Keratinocyte (primary cell): ENCODE measurements at regions not wholly inside any gene's neighbourhood (a gene's known extent, or its start where the extent isn't known, plus 50 kb on each side); places are given as distances from the start of the nearest gene placed in this dataset.

ENCODE experiments used
- DNase-seq: peaks from one replicate; pipeline ENCODE4 v3.0.0-alpha.2; 2011; ENCODE audit warnings: low read depth, missing footprints, low spot score
- FAIRE-seq: peaks from 2 replicates; lab custom pipeline; 2011; peaks lifted over from hg19 to GRCh38; lab: Jason Lieb, UNC
- H2AFZ ChIP-seq: 2 replicates; pipeline ENCODE4 v1.6.0; 2012; ENCODE audit warnings: low read length, control low read depth, inconsistent platforms; ENCODE audit not compliant: control insufficient read depth
- H3K27ac ChIP-seq: 2 replicates; pipeline ENCODE4 v1.5.1; 2011; ENCODE audit warnings: low read length; ENCODE audit not compliant: control insufficient read depth, insufficient read depth
- H3K27me3 ChIP-seq: 3 replicates; pipeline ENCODE4 v1.6.0; 2011; ENCODE audit warnings: low read length; ENCODE audit not compliant: control insufficient read depth, insufficient read depth; ENCODE audit errors: extremely low read depth
- H3K36me3 ChIP-seq, 2 experiments: 2 replicates in 1 of 2; 3 replicates in 1 of 2; pipeline ENCODE4 v1.5.1; 2011; ENCODE audit warnings: low read length in 2 of 2, mild to moderate bottlenecking in 1 of 2; ENCODE audit not compliant: control insufficient read depth in 2 of 2, insufficient read depth in 2 of 2; ENCODE audit errors: extremely low read depth in 1 of 2
- H3K4me1 ChIP-seq: 3 replicates; pipeline ENCODE4 v1.5.1; 2011; ENCODE audit warnings: low read length; ENCODE audit not compliant: control insufficient read depth, insufficient read depth; ENCODE audit errors: extremely low read depth
- H3K4me2 ChIP-seq: 3 replicates; pipeline ENCODE4 v1.6.0; 2011; ENCODE audit warnings: low read depth, low read length; ENCODE audit not compliant: control insufficient read depth, insufficient read depth; ENCODE audit errors: extremely low read depth
- H3K4me3 ChIP-seq, 3 experiments: fragments of 200-600 bp in 1 of 3; sonication (generic) in 1 of 3; 2 replicates in 2 of 3; 3 replicates in 1 of 3; pipeline ENCODE4 v1.5.1; 2011 to 2016; ENCODE audit warnings: low read length in 3 of 3, mild to moderate bottlenecking in 3 of 3, control low read depth in 2 of 3, inconsistent platforms in 1 of 3, low read depth in 1 of 3, mixed read lengths in 1 of 3, mixed run types in 1 of 3, moderate library complexity in 1 of 3; ENCODE audit not compliant: control insufficient read depth in 2 of 3, insufficient read depth in 2 of 3; ENCODE audit errors: extremely low read depth in 1 of 3
- H3K79me2 ChIP-seq: 2 replicates; pipeline ENCODE4 v1.6.0; 2012; ENCODE audit warnings: low read length; ENCODE audit not compliant: control insufficient read depth, insufficient read depth
- H3K9ac ChIP-seq: 3 replicates; pipeline ENCODE4 v1.6.0; 2011; ENCODE audit warnings: low read length; ENCODE audit not compliant: control insufficient read depth, insufficient read depth; ENCODE audit errors: extremely low read depth
- H3K9me1 ChIP-seq: 3 replicates; pipeline ENCODE4 v1.6.0; 2011; ENCODE audit warnings: low read length; ENCODE audit not compliant: control insufficient read depth, insufficient read depth; ENCODE audit errors: extremely low read depth
- H3K9me3 ChIP-seq: 2 replicates; pipeline ENCODE4 v1.5.1; 2012; ENCODE audit warnings: low read depth, low read length; ENCODE audit not compliant: control insufficient read depth
- H4K20me1 ChIP-seq: 3 replicates; pipeline ENCODE4 v1.6.0; 2011; ENCODE audit warnings: low read length; ENCODE audit not compliant: control insufficient read depth, insufficient read depth; ENCODE audit errors: extremely low read depth
- EZH2 ChIP-seq: IDR thresholded peaks from one replicate; pipeline ENCODE4 v1.6.1; 2012; ENCODE audit warnings: inconsistent platforms, mild to moderate bottlenecking, low read length, moderate library complexity
- dilution Hi-C: fragments of 300-500 bp; cut with MboI; formaldehyde crosslinking; loops from one replicate; pipeline ENCODE4 v1.7.0; 2020; ENCODE audit warnings: low sequenced_read_pairs; ENCODE audit not compliant: extremely low pct_ligation_motif_present
- TF ChIP-seq, protein P1 (sequence below), 3 experiments: IDR thresholded peaks in 1 of 3; conservative IDR thresholded peaks in 1 of 3; optimal IDR thresholded peaks in 1 of 3; 2 replicates in 2 of 3; 3 replicates in 1 of 3; pipeline versions ENCODE3 to v1.5.1; 2011; ENCODE audit warnings: low read length in 3 of 3, mild to moderate bottlenecking in 3 of 3, moderate library complexity in 2 of 3, control low read depth in 1 of 3, inconsistent platforms in 1 of 3; ENCODE audit not compliant: insufficient read depth in 2 of 3; ENCODE audit errors: extremely low read depth in 1 of 3

DNA sequence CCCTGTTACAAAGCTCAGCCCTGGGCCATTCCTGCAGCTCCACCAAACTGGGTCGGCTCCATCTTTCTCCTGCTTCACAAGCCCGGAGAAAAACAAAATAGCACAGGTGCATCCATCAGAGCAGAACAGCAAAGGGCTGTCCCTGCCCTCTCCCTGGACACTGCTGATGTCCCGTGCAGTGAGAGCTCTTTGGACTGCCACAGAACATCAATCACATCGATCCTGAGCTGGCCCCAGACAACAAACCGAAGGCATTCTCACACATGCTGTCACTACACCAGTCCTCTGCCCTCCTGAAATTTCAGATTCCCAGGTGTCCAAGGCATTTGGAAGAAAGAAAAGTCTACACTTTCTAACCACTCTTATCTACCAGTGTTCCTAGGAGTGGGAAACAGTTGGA is 427.1 kb upstream of the ZMIZ1 start:
- H3K9me1 ChIP-seq = no peaks in the 10 kb centered on the region
- no peaks in the 10 kb centered on the region for H3K79me2 ChIP-seq
- no peaks in the 10 kb centered on the region for H4K20me1 ChIP-seq
- H3K9ac ChIP-seq = no peak overlapping the region
- no peaks in the 10 kb centered on the region for H3K36me3 ChIP-seq
- FAIRE-seq = no peak
- H3K4me3 ChIP-seq = no peak overlapping the region
- no peak overlapping the region for H3K4me2 ChIP-seq
- no peaks in the 10 kb centered on the region for H3K4me1 ChIP-seq
- no peak overlapping the region for H3K27ac ChIP-seq
- no peak for DNase-seq
- TF ChIP-seq EZH2 = no peak
- dilution Hi-C loops = no loop called here
- H2AFZ ChIP-seq = no peak overlapping the region
- no peaks in the 10 kb centered on the region for H3K9me3 ChIP-seq
- peaks cover 8% of the 10 kb centered on the region for H3K27me3 ChIP-seq

DNA sequence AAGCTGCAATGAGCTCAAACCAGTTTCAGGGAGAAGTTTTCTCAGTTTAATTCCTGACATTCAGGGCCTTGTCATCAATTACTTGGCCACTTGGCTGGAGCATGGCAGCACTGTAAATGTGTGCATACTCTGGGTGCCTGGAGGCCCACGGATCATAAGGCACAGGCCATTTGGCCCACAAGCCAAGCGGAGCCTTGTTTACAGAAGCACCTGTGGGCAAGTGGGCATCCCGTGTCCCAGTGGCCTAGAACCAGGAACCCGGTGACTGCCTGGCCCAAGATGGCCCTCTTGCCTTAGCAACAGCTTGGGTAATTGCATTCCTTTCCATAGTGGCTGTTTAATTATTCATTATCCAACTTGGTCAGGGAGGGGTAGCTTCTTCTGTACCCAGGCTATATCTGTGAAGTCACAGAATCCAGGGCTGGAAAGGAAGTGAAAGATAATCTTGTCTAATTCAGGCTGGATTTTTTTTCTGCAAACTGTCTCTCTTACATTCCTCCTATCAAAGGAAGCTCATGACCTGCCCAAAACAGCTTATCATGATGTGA is 426.4 kb upstream of the ZMIZ1 start:
- Histone ChIP-seq H3K4me3 (no peak overlapping the region), H3K79me2 (no peaks in the 10 kb centered on the region), H3K27ac (no peak overlapping the region), H3K9me3 (no peaks in the 10 kb centered on the region), H3K4me1 (no peaks in the 10 kb centered on the region), H3K36me3 (no peaks in the 10 kb centered on the region), H4K20me1 (no peaks in the 10 kb centered on the region), H3K27me3 (peaks cover 8% of the 10 kb centered on the region), H3K9me1 (no peaks in the 10 kb centered on the region), H2AFZ (no peak overlapping the region), H3K9ac (no peak overlapping the region), H3K4me2 (no peak overlapping the region)
- dilution Hi-C loops = no loop called here
- FAIRE-seq (no peak), DNase-seq (no peak)
- TF ChIP-seq EZH2 = no peak
- TF ChIP-seq, protein P1, sequence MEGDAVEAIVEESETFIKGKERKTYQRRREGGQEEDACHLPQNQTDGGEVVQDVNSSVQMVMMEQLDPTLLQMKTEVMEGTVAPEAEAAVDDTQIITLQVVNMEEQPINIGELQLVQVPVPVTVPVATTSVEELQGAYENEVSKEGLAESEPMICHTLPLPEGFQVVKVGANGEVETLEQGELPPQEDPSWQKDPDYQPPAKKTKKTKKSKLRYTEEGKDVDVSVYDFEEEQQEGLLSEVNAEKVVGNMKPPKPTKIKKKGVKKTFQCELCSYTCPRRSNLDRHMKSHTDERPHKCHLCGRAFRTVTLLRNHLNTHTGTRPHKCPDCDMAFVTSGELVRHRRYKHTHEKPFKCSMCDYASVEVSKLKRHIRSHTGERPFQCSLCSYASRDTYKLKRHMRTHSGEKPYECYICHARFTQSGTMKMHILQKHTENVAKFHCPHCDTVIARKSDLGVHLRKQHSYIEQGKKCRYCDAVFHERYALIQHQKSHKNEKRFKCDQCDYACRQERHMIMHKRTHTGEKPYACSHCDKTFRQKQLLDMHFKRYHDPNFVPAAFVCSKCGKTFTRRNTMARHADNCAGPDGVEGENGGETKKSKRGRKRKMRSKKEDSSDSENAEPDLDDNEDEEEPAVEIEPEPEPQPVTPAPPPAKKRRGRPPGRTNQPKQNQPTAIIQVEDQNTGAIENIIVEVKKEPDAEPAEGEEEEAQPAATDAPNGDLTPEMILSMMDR (optimal IDR thresholded peaks at IDR 0.05 in 1 of 3, IDR thresholded peaks at IDR 0.05 in 1 of 3, conservative IDR thresholded peaks at IDR 0.05 in 1 of 3; ENCODE audit: extremely low read depth in 1 of 3, insufficient read depth in 2 of 3, low read length in 3 of 3) = no peak

DNA sequence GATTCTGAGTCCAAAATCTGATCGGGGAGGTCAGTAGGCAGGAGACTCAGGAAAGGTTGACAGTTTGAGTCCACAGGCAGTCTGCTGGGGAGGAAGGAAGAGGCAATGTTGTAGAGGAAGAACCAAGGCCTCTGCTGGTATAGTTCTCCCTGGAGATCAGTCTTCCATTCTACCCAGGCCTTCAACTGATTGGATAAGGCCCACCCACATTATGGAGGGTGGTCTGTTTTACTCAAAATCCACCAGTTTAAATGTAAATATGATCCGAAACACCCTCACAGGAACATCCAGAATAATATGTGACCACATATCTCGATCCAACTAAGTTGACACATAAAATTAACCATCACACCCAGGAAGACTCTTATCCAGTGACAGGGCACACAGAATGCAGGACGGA is 425.3 kb upstream of the ZMIZ1 start:
- FAIRE-seq = no peak
- H3K36me3 ChIP-seq = no peaks in the 10 kb centered on the region
- H3K27ac ChIP-seq = no peak overlapping the region
- no peaks in the 10 kb centered on the region for H4K20me1 ChIP-seq
- H3K4me1 ChIP-seq = no peaks in the 10 kb centered on the region
- no peaks in the 10 kb centered on the region for H3K9me1 ChIP-seq
- dilution Hi-C loops = no loop called here
- H3K79me2 ChIP-seq = no peaks in the 10 kb centered on the region
- H3K4me3 ChIP-seq = no peak overlapping the region
- no peak overlapping the region for H3K9ac ChIP-seq
- no peak overlapping the region for H2AFZ ChIP-seq
- no peak overlapping the region for H3K4me2 ChIP-seq
- no peaks in the 10 kb centered on the region for H3K9me3 ChIP-seq
- peaks cover 8% of the 10 kb centered on the region for H3K27me3 ChIP-seq
- DNase-seq = no peak
- TF ChIP-seq EZH2 = no peak
- TF ChIP-seq, protein P1 (optimal IDR thresholded peaks at IDR 0.05 in 1 of 3, IDR thresholded peaks at IDR 0.05 in 1 of 3, conservative IDR thresholded peaks at IDR 0.05 in 1 of 3; ENCODE audit: extremely low read depth in 1 of 3, insufficient read depth in 2 of 3, low read length in 3 of 3) = no peak
